GM19468 (cell line): ENCODE measurements at regions not wholly inside any gene's neighbourhood (a gene's known extent, or its start where the extent isn't known, plus 50 kb on each side); places are given as distances from the start of the nearest gene placed in this dataset.

Experiments
- ATAC-seq: cut with Tn5 transposase; IDR thresholded peaks from one replicate; pipeline ENCODE4 v1.9.1; 2021; ENCODE audit warnings: mild to moderate bottlenecking, moderate library complexity, moderate number of reproducible peaks; ENCODE audit not compliant: unreplicated experiment; ENCODE audit errors: extremely low read depth

GRCh38 chr10:130230036-130230435 is 93.8 kb downstream of the GLRX3 start:
- no peak for ATAC-seq

DNA sequence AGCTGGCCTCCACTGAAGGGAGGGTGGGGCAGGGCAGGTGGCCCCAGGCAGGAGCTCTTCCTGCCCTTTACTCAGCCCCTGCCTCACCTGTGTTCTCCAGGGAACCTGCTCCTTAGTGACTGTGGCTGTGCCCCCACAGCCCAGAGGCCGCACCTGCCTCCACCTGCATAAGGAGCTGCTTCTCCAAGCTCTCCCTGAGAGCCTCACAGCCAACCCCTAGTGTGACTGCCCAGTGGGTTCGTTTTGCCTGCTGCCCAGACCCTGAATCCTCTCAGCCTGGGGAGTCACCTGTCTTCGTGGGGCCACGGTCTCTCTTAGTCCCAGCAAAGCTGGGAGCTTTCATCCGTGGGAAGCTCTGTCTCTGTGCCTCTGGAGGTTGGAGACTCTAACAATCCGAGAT is 94.4 kb downstream of the GLRX3 start:
- no peak for ATAC-seq

GRCh38 chr10:130231251-130231741 is 95.1 kb downstream of the GLRX3 start:
- no peak for ATAC-seq

DNA sequence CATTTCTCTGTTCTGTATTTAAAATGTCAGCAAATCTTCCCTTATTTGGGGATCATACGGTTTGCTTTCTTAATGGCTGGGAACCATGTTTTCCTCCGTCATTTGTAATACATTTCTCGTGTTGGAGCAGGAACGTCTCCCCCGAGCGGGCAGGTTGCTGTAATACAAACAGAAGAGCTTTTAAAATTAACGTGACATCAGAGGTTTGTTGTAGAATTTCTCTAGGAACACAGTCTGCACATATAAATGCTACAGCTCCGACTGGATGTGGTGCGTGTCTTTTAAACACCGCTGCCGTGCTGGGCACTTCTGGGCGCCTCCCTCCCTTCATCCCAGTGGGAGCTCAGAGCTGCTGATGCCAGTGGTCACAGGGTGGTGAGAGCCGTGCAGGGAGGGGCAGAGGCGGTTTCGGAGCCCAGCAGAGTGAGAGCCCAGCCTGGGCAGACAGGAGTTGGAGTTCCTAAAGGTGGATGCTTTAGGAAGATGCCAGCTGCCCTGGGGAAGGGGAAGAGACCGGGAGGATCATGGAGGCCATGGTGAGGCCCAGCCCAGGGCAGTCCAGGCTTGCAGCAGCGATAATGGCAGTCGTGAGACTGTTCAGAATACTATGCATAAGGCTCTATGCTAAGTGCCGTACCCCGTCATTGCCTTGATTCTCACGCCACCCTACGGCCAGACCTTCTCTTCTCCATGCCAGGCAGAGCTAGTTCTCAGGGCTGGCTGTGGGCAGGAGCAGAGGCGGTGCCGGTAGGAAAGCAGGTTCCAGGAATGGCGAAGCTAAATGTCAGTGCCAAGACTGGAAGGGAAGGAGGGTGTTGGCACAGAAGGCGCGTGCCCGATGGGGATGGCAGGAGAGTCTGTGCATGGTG is 96.2 kb downstream of the GLRX3 start:
- ATAC-seq = no peak

- ATAC-seq = no peak
These were observed 96.8 kb downstream of the GLRX3 start for GRCh38 chr10:130233035-130233360.

DNA sequence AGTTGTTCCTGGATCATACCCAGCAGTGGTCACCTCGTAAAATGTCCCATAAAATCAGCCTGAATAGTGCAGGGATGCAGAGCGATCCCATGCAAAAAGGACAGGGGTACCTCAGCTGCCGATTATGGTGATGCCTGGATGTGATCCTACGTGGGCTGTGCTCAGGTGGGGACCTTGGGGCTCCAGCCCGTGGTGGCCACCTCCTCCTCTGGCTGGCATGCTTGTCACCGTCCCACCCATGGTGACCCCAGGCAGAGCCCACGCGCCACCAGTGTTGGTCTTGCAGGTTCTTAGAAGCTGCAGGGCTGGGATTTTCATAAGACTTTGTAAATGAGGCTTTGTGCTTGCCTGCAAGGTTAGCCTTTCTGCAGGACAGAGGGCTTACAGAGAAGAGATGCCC is 97.2 kb downstream of the GLRX3 start:
- no peak for ATAC-seq

- no peak for ATAC-seq
These were observed 98.2 kb downstream of the GLRX3 start for GRCh38 chr10:130234171-130234965.

- no peak for ATAC-seq
These were observed 100.5 kb downstream of the GLRX3 start for GRCh38 chr10:130236711-130237110.

- no peak for ATAC-seq
These were observed 104.2 kb downstream of the GLRX3 start for GRCh38 chr10:130240409-130240808.

DNA sequence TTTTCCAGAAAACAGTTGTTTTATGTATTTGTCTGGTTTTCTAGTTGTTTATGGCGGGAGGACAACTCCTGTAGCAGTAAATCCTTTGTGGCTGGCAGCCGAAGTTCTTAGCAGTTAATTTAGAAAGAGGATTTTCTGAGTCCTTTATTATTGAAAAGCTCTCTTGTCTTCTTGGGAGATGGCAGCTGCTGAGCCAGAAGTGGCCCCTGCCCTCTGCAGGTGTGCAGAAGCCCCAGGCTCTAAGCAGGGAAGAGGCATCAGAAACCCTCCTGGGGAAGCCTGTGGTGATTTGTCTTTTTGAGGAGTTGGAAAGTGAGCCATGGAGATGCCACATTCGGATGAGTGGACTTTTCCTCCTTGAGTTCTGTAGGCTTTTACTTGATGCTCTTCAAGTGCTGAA is 106.3 kb downstream of the GLRX3 start:
- ATAC-seq = no peak

- no peak for ATAC-seq
These were observed 106.8 kb downstream of the GLRX3 start for GRCh38 chr10:130243015-130243414.

- no peak for ATAC-seq
These were observed 108.1 kb downstream of the GLRX3 start for GRCh38 chr10:130244031-130244927.

DNA sequence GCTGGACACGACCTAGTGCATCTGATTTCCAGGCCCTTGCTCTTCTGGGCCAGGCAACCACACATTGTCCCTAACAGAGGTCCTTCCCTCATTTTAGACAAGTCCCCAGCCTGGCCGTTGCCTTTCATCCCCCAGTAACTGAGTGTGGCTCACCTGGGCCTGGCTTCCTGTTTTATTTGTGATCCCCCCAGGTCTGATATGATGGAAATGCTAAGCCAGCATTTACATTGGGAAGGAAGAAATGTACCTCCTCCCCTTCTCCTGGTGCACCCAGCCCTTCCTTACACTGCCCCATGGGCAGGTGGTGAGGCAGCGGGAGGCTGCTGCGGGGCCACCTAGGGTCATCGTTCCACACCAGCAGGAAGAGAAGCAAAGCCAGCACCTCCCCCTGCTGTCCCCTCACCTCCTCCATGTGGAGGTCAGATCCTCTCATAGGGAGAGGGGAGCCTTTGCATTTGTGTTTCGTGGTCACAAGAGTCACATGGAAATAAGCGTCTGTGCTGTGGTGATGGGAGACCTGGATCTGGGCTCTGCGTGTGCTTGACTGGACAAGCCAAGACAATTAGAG is 108.8 kb downstream of the GLRX3 start:
- no peak for ATAC-seq

GRCh38 chr10:130246113-130246512 is 109.9 kb downstream of the GLRX3 start:
- no peak for ATAC-seq

DNA sequence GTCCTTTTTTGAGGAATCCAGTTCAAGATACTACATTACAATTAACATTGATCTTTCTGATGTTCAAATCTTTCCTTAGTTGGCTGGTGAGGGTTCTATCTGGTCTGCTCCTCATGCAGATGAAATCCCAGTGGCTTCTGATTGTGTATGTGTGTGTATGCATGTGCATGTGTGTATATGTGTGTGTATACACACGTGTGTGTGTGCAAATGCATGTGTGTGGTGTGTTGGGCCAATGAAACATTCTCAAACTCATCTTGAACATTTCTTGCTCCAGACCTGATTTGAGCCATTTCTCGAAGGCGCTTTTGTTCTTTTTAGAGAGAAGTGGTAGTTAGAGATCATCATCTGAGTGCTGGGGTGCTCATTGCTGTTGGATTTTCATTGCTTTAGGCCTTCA is 113.9 kb downstream of the GLRX3 start:
- no peak for ATAC-seq

- ATAC-seq = no peak
These were observed 115.6 kb downstream of the GLRX3 start for GRCh38 chr10:130251766-130252165.

- ATAC-seq = no peak
These were observed 118.1 kb downstream of the GLRX3 start for GRCh38 chr10:130254243-130254642.

DNA sequence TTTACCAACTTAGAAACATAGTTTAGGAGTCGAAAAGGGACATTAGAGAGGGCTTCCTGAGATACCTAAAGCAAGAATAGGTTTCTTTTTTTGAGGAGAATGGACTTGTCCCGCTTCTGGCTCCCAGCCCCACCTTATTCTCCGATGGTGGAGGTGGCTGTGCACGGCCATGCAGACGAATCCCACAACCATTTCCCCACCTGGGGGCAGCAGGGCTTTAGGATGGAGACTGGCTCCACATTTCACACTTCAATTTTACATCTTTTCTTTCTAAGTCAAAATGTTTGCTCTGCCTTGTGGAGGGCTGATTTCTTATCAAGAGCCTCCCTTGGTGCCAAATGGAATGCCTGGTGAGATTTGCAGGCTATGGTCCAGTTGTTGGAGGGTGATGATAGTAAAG is 118.5 kb downstream of the GLRX3 start:
- no peak for ATAC-seq

DNA sequence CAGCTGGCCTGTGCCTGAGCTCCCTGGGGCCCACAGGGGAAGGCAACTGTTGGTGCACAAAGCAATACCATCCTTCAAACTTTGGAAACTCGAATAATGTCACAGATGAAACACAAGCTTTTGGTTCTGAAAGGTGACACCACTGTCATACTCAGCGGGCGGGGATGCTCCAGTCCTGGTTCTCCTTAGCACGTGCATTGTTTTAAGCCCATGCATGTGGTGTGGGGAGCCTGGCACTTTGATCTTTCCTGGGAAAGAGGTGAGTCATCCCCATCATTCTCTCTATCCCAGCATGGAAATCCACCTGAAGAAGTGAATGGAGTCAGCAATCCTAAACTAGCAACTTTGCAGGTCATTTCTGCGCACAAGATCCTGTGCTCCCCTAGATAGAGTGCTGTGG is 119.6 kb downstream of the GLRX3 start:
- no peak for ATAC-seq

GRCh38 chr10:130257897-130258296 is 121.7 kb downstream of the GLRX3 start:
- ATAC-seq = no peak
